ENCODE measurements at regions not wholly inside any gene's neighbourhood (a gene's known extent, or its start where the extent isn't known, plus 50 kb on each side); places are given as distances from the start of the nearest gene placed in this dataset.

- TF ChIP-seq, protein P1, sequence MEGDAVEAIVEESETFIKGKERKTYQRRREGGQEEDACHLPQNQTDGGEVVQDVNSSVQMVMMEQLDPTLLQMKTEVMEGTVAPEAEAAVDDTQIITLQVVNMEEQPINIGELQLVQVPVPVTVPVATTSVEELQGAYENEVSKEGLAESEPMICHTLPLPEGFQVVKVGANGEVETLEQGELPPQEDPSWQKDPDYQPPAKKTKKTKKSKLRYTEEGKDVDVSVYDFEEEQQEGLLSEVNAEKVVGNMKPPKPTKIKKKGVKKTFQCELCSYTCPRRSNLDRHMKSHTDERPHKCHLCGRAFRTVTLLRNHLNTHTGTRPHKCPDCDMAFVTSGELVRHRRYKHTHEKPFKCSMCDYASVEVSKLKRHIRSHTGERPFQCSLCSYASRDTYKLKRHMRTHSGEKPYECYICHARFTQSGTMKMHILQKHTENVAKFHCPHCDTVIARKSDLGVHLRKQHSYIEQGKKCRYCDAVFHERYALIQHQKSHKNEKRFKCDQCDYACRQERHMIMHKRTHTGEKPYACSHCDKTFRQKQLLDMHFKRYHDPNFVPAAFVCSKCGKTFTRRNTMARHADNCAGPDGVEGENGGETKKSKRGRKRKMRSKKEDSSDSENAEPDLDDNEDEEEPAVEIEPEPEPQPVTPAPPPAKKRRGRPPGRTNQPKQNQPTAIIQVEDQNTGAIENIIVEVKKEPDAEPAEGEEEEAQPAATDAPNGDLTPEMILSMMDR (IDR thresholded peaks at IDR 0.05; ENCODE audit: control extremely low read depth in 1 of 3, insufficient read depth in 1 of 3, low read depth in 1 of 3, low read length in 3 of 3): no peak
- TF ChIP-seq EZH2 (IDR thresholded peaks at IDR 0.05; ENCODE audit: low read depth, low read length, severe bottlenecking): no peak
These were observed 83.6 kb downstream of the ALX1 start for GRCh38 chr12:85363382-85364190.
